ENCODE measurements at regions not wholly inside any gene's neighbourhood (a gene's known extent, or its start where the extent isn't known, plus 50 kb on each side); places are given as distances from the start of the nearest gene placed in this dataset.

GRCh38 chr11:121890946-121891515 is 225.0 kb downstream of the BLID start:
- TF ChIP-seq CTCF (IDR thresholded peaks at IDR 0.05), result no peak
- TF ChIP-seq POLR2A (IDR thresholded peaks at IDR 0.05), result no peak
- H3K27me3 ChIP-seq, result no peaks in the 10 kb centered on the region

GRCh38 chr11:121890377-121890776 is 225.6 kb downstream of the BLID start:
- TF ChIP-seq POLR2A (IDR thresholded peaks at IDR 0.05), result no peak
- TF ChIP-seq CTCF (IDR thresholded peaks at IDR 0.05), result no peak
- no peaks in the 10 kb centered on the region for H3K36me3 ChIP-seq
- DNase-seq, result no peak
- H3K9me3 ChIP-seq, result no peaks in the 10 kb centered on the region
- H3K4me3 ChIP-seq, result no peak overlapping the region
- H3K4me1 ChIP-seq, result no peaks in the 10 kb centered on the region
- no peaks in the 10 kb centered on the region for H3K27me3 ChIP-seq
- no peak overlapping the region for H3K27ac ChIP-seq

More at GRCh38 chr11:121890946-121891515, 225.0 kb downstream of the BLID start:
- no peaks in the 10 kb centered on the region for H3K9me3 ChIP-seq
- no peak overlapping the region for H3K4me3 ChIP-seq
- DNase-seq, result no peak
- no peaks in the 10 kb centered on the region for H3K4me1 ChIP-seq
- H3K36me3 ChIP-seq, result no peaks in the 10 kb centered on the region
- H3K27ac ChIP-seq, result no peak overlapping the region

- no peak for DNase-seq
- TF ChIP-seq CTCF (IDR thresholded peaks at IDR 0.05) (no peak), POLR2A (IDR thresholded peaks at IDR 0.05) (no peak)
- no peaks in the 10 kb centered on the region for H3K27me3 ChIP-seq
Measured at GRCh38 chr11:121889931-121890330, 226.1 kb downstream of the BLID start.

GRCh38 chr11:121889186-121889585 is 226.8 kb downstream of the BLID start:
- Histone ChIP-seq H3K27me3 (no peaks in the 10 kb centered on the region), H3K4me3 (no peak overlapping the region), H3K9me3 (no peaks in the 10 kb centered on the region), H3K27ac (no peak overlapping the region), H3K36me3 (no peaks in the 10 kb centered on the region), H3K4me1 (no peaks in the 10 kb centered on the region)
- no peak for DNase-seq
- TF ChIP-seq POLR2A (IDR thresholded peaks at IDR 0.05), result no peak
- no peak for TF ChIP-seq CTCF (IDR thresholded peaks at IDR 0.05)

More at GRCh38 chr11:121889931-121890330, 226.1 kb downstream of the BLID start:
- Histone ChIP-seq H3K4me1 (no peaks in the 10 kb centered on the region), H3K36me3 (no peaks in the 10 kb centered on the region), H3K27ac (no peak overlapping the region), H3K9me3 (no peaks in the 10 kb centered on the region), H3K4me3 (no peak overlapping the region)

- no peak overlapping the region for H3K27ac ChIP-seq
- H3K9me3 ChIP-seq, result no peaks in the 10 kb centered on the region
- no peaks in the 10 kb centered on the region for H3K27me3 ChIP-seq
- no peaks in the 10 kb centered on the region for H3K36me3 ChIP-seq
- no peak for DNase-seq
- TF ChIP-seq POLR2A (IDR thresholded peaks at IDR 0.05) (no peak), CTCF (IDR thresholded peaks at IDR 0.05) (no peak)
- no peak overlapping the region for H3K4me3 ChIP-seq
- no peaks in the 10 kb centered on the region for H3K4me1 ChIP-seq
Measured at GRCh38 chr11:121887976-121888557, 227.9 kb downstream of the BLID start.

All from Peyer's patch (tissue), 4 donors.